Hepatocyte (in vitro differentiated cells): ENCODE measurements at regions not wholly inside any gene's neighbourhood (a gene's known extent, or its start where the extent isn't known, plus 50 kb on each side); places are given as distances from the start of the nearest gene placed in this dataset.
A peak's percentile ranks its signal among the peaks of the same experiment; 100 is the strongest.

Source experiments
- DNase-seq: peaks from one replicate; pipeline ENCODE4 v3.0.0-alpha.2; 2016; ENCODE audit warnings: low spot score
- H2AFZ ChIP-seq: fragments of 200-600 bp; sonication (generic); 2 replicates; pipeline ENCODE4 v1.6.0; 2016; ENCODE audit warnings: antibody characterized with exemption, mild to moderate bottlenecking
- H3K27ac ChIP-seq: fragments of 200-600 bp; sonication (generic); 2 replicates; pipeline ENCODE4 v1.5.1; 2016; ENCODE audit warnings: mild to moderate bottlenecking
- H3K27me3 ChIP-seq: fragments of 200-600 bp; sonication (generic); 2 replicates; pipeline ENCODE4 v1.6.1; 2016
- H3K36me3 ChIP-seq: fragments of 200-600 bp; sonication (generic); replicated peaks from 2 replicates; pipeline ENCODE4 v1.5.1; 2016; ENCODE audit warnings: low read depth; ENCODE audit not compliant: insufficient read depth
- H3K4me1 ChIP-seq: fragments of 200-600 bp; sonication (generic); 2 replicates; pipeline ENCODE4 v1.5.1; 2016; ENCODE audit warnings: mild to moderate bottlenecking, moderate library complexity; ENCODE audit not compliant: insufficient read depth
- H3K4me2 ChIP-seq: fragments of 200-600 bp; sonication (generic); 2 replicates; pipeline ENCODE4 v1.6.0; 2016
- H3K4me3 ChIP-seq: fragments of 200-600 bp; sonication (generic); 2 replicates; pipeline ENCODE4 v1.5.1; 2016; ENCODE audit warnings: mild to moderate bottlenecking
- H3K79me2 ChIP-seq: fragments of 200-600 bp; sonication (generic); 2 replicates; pipeline ENCODE4 v1.6.0; 2017; ENCODE audit warnings: mild to moderate bottlenecking
- H3K9me2 ChIP-seq: fragments of 200-600 bp; sonication (generic); replicated peaks from 2 replicates; pipeline ENCODE4 v1.6.0; 2017; ENCODE audit warnings: mild to moderate bottlenecking; ENCODE audit not compliant: insufficient read depth
- H3K9me3 ChIP-seq: fragments of 200-600 bp; sonication (generic); 2 replicates; pipeline ENCODE4 v1.5.1; 2016; ENCODE audit warnings: low read depth, mild to moderate bottlenecking
- H4K20me1 ChIP-seq: fragments of 200-600 bp; sonication (generic); 2 replicates; pipeline ENCODE4 v1.6.0; 2016; ENCODE audit warnings: mild to moderate bottlenecking; ENCODE audit not compliant: insufficient read depth, poor library complexity, severe bottlenecking
- CTCF ChIP-seq: fragments of 200-600 bp; sonication (generic); IDR thresholded peaks from 2 replicates; pipeline ENCODE4 v1.5.1; 2016; ENCODE audit warnings: antibody characterized with exemption, mild to moderate bottlenecking; ENCODE audit not compliant: poor library complexity
- EZH2 ChIP-seq: fragments of 200-600 bp; sonication (generic); IDR thresholded peaks from 2 replicates; pipeline ENCODE4 v1.6.1; 2016; ENCODE audit warnings: antibody characterized with exemption, mild to moderate bottlenecking, borderline replicate concordance
- EZH2phosphoT487 ChIP-seq: fragments of 200-600 bp; sonication (generic); IDR thresholded peaks from one replicate; pipeline ENCODE4 v1.6.1; 2018; ENCODE audit warnings: antibody characterized with exemption, mild to moderate bottlenecking, low read depth, moderate library complexity; ENCODE audit not compliant: unreplicated experiment, severe bottlenecking
- WGBS: methylation state at CpG from one replicate; pipeline ENCODE4 v1.1.6; 2016; ENCODE audit warnings: low lambda C conversion rate; ENCODE audit errors: missing lambda C conversion rate; 5-methylcytosine and 5-hydroxymethylcytosine counted together

- H4K20me1 ChIP-seq: no peaks in the 10 kb centered on the region
- no peaks in the 10 kb centered on the region for H3K36me3 ChIP-seq
- H3K9me2 ChIP-seq: no peaks in the 10 kb centered on the region
- H3K27me3 ChIP-seq: no peaks in the 10 kb centered on the region
- H3K27ac ChIP-seq: no peak overlapping the region
- H3K4me3 ChIP-seq: no peak overlapping the region
- TF ChIP-seq EZH2phosphoT487 (no peak), CTCF (no peak), EZH2 (no peak)
- peak; percentile 6 for DNase-seq
- H3K79me2 ChIP-seq: no peaks in the 10 kb centered on the region
- WGBS: 59% methylated on average over 3 of the region's 3 CpGs
- H3K9me3 ChIP-seq: no peaks in the 10 kb centered on the region
- H2AFZ ChIP-seq: no peak overlapping the region
- H3K4me1 ChIP-seq: no peaks in the 10 kb centered on the region
- no peak overlapping the region for H3K4me2 ChIP-seq
Observed at GRCh38 chr1:82386365-82387011, 585.8 kb downstream of the ADGRL2 start.

- Histone ChIP-seq H3K9me3 (no peaks in the 10 kb centered on the region), H4K20me1 (no peaks in the 10 kb centered on the region), H3K27ac (no peak overlapping the region), H3K27me3 (no peaks in the 10 kb centered on the region), H3K4me1 (no peaks in the 10 kb centered on the region), H3K36me3 (no peaks in the 10 kb centered on the region), H2AFZ (no peak overlapping the region), H3K4me3 (no peak overlapping the region), H3K4me2 (no peak overlapping the region), H3K79me2 (no peaks in the 10 kb centered on the region), H3K9me2 (no peaks in the 10 kb centered on the region)
- no peak for DNase-seq
- no peak for TF ChIP-seq EZH2phosphoT487
- TF ChIP-seq CTCF: no peak
- no peak for TF ChIP-seq EZH2
- 97% methylated on average over 3 of the region's 3 CpGs for WGBS
Observed at GRCh38 chr1:82384776-82385175, 584.0 kb downstream of the ADGRL2 start.

GRCh38 chr1:82377201-82377884, 576.6 kb downstream of the ADGRL2 start:
- H3K36me3 ChIP-seq: no peaks in the 10 kb centered on the region
- H4K20me1 ChIP-seq: no peaks in the 10 kb centered on the region
- no peaks in the 10 kb centered on the region for H3K79me2 ChIP-seq
- no peaks in the 10 kb centered on the region for H3K9me3 ChIP-seq
- no peak overlapping the region for H2AFZ ChIP-seq
- H3K4me3 ChIP-seq: no peak overlapping the region
- no peak for TF ChIP-seq EZH2
- no peak overlapping the region for H3K27ac ChIP-seq
- no peaks in the 10 kb centered on the region for H3K4me1 ChIP-seq
- H3K4me2 ChIP-seq: no peak overlapping the region
- H3K27me3 ChIP-seq: no peaks in the 10 kb centered on the region
- 63% methylated on average over 5 of the region's 5 CpGs for WGBS
- DNase-seq: peak; percentile 18
- no peaks in the 10 kb centered on the region for H3K9me2 ChIP-seq

- no peak overlapping the region for H3K4me2 ChIP-seq
- no peaks in the 10 kb centered on the region for H3K4me1 ChIP-seq
- H3K27ac ChIP-seq: no peak overlapping the region
- peaks cover 8% of the 10 kb centered on the region for H3K9me2 ChIP-seq
- H2AFZ ChIP-seq: no peak overlapping the region
- no peak overlapping the region for H3K4me3 ChIP-seq
- no peaks in the 10 kb centered on the region for H3K9me3 ChIP-seq
- no peak for DNase-seq
- H3K79me2 ChIP-seq: no peaks in the 10 kb centered on the region
- no peaks in the 10 kb centered on the region for H3K27me3 ChIP-seq
- TF ChIP-seq EZH2phosphoT487: no peak
- no peaks in the 10 kb centered on the region for H3K36me3 ChIP-seq
- no peaks in the 10 kb centered on the region for H4K20me1 ChIP-seq
- 98% methylated on average over 2 of the region's 2 CpGs for WGBS
Observed at GRCh38 chr1:82373710-82374109, 573.0 kb downstream of the ADGRL2 start.
